Adrenal gland (tissue), 9 donors: ENCODE measurements at regions not wholly inside any gene's neighbourhood (a gene's known extent, or its start where the extent isn't known, plus 50 kb on each side); places are given as distances from the start of the nearest gene placed in this dataset.

Source experiments
- DNase-seq, 7 donors: peaks; one replicate each; pipeline ENCODE4 v3.0.0-alpha.2; 2019 to 2020
- H3K27ac ChIP-seq, 5 donors: fragments of 200-600 bp; sonication (generic) in 4 of 5; 1 replicate in 3 of 5; 2 replicates in 2 of 5; pipeline versions ENCODE4 v1.5.1 to v1.8.0; 2016 to 2020; ENCODE audit warnings: mild to moderate bottlenecking in 1 of 5
- H3K27me3 ChIP-seq: fragments of 200-600 bp; 2 replicates; pipeline ENCODE4 v1.8.0; 2021
- H3K36me3 ChIP-seq, 2 donors: fragments of 200-600 bp; replicated peaks in 1 of 2; 1 replicate in 1 of 2; 2 replicates in 1 of 2; pipeline versions ENCODE4 v1.5.1 to v1.8.0; 2018 to 2022
- H3K4me1 ChIP-seq, 2 donors: fragments of 200-600 bp; replicated peaks in 1 of 2; 1 replicate in 1 of 2; 2 replicates in 1 of 2; pipeline versions ENCODE4 v1.5.1 to v1.8.0; 2018 to 2021
- H3K4me3 ChIP-seq, 4 donors: fragments of 200-600 bp; sonication (generic) in 3 of 4; one replicate each; pipeline ENCODE4 v1.5.1; 2016 to 2018
- H3K9me3 ChIP-seq, 3 donors: fragments of 200-600 bp; sonication (generic) in 1 of 3; replicated peaks in 1 of 3; 1 replicate in 2 of 3; 2 replicates in 1 of 3; pipeline versions ENCODE4 v1.5.1 to v1.8.0; 2016 to 2021
- CTCF ChIP-seq, 6 experiments: fragments of 450-650 bp in 4 of 6; fragments of 200-600 bp in 2 of 6; sonication (generic) in 1 of 6; IDR thresholded peaks; 1 replicate in 5 of 6; 2 replicates in 1 of 6; pipeline versions ENCODE4 v1.5.1 to v1.8.0; 2016 to 2021; ENCODE audit warnings: antibody characterized with exemption in 6 of 6, mild to moderate bottlenecking in 2 of 6, moderate library complexity in 1 of 6
- POLR2A ChIP-seq, 2 donors: fragments of 450-650 bp; IDR thresholded peaks; one replicate each; pipeline ENCODE4 v1.6.1; 2017; ENCODE audit warnings: antibody characterized with exemption in 2 of 2, mild to moderate bottlenecking in 2 of 2, moderate library complexity in 1 of 2
- WGBS, 4 donors: extraction: QIAGEN DNeasy Blood & Tissue Kit in 2 of 4; methylation state at CpG; one replicate each; pipeline versions ENCODE4 v1.1.5 to v1.1.7; 2013 to 2017; 5-methylcytosine and 5-hydroxymethylcytosine counted together
- intact Hi-C, 2 donors: fragments of 100-400 bp; cut with DNase I; formaldehyde crosslinking; loops; one replicate each; pipeline versions ENCODE4 v1.14.1 to v1.15.0; 2022 to 2023
- donor health status: healthy with polysubstance abuse.
- donor health status: Bipolar disorder and iron deficiency.
- donor health status: DM: yes; HTN: yes; CAD: no.
- donor health status: DM: no; HTN: no; CAD: no.
- donor health status: DM: no; HTN: no; CAD: no.

GRCh38 chr4:176436293-176436973, 116.7 kb downstream of the SPCS3 start:
- DNase-seq, result no peak
- H3K4me1 ChIP-seq, result no peaks in the 10 kb centered on the region
- intact Hi-C loops, result no loop called here
- TF ChIP-seq CTCF (IDR thresholded peaks at IDR 0.05) (no peak), POLR2A (IDR thresholded peaks at IDR 0.05) (no peak)
- no peaks in the 10 kb centered on the region for H3K9me3 ChIP-seq
- no peaks in the 10 kb centered on the region for H3K36me3 ChIP-seq
- H3K4me3 ChIP-seq, result no peak overlapping the region
- WGBS, 4 donors, result 58 to 73% (median 67%) methylated on average over 5 of the region's 5 CpGs
- H3K27me3 ChIP-seq, result no peaks in the 10 kb centered on the region
- no peak overlapping the region for H3K27ac ChIP-seq

- H3K27ac ChIP-seq, result no peak overlapping the region
- no peak overlapping the region for H3K4me3 ChIP-seq
- no peak for DNase-seq
- 80 to 94% (median 88%) methylated on average over 1 of the region's 1 CpG for WGBS, 4 donors
- H3K27me3 ChIP-seq, result no peaks in the 10 kb centered on the region
- no peaks in the 10 kb centered on the region for H3K36me3 ChIP-seq
- TF ChIP-seq POLR2A (IDR thresholded peaks at IDR 0.05) (no peak), CTCF (IDR thresholded peaks at IDR 0.05) (no peak)
- no peaks in the 10 kb centered on the region for H3K9me3 ChIP-seq
- intact Hi-C loops, result no loop called here
- no peaks in the 10 kb centered on the region for H3K4me1 ChIP-seq
Measured at GRCh38 chr4:176437756-176438155, 118.0 kb downstream of the SPCS3 start.

GRCh38 chr4:176438401-176438800, 118.6 kb downstream of the SPCS3 start:
- TF ChIP-seq POLR2A (IDR thresholded peaks at IDR 0.05), result no peak
- no peak for TF ChIP-seq CTCF (IDR thresholded peaks at IDR 0.05)
- Histone ChIP-seq H3K36me3 (no peaks in the 10 kb centered on the region), H3K27ac (no peak overlapping the region), H3K9me3 (no peaks in the 10 kb centered on the region), H3K27me3 (no peaks in the 10 kb centered on the region), H3K4me1 (no peaks in the 10 kb centered on the region), H3K4me3 (no peak overlapping the region)
- WGBS, 4 donors, result 78 to 88% (median 82%) methylated on average over 2 of the region's 2 CpGs
- DNase-seq, result no peak
- intact Hi-C loops, result no loop called here

- Histone ChIP-seq H3K27ac (no peak overlapping the region), H3K4me3 (no peak overlapping the region), H3K36me3 (no peaks in the 10 kb centered on the region), H3K4me1 (no peaks in the 10 kb centered on the region), H3K27me3 (no peaks in the 10 kb centered on the region), H3K9me3 (no peaks in the 10 kb centered on the region)
- intact Hi-C loops, result no loop called here
- TF ChIP-seq POLR2A (IDR thresholded peaks at IDR 0.05) (no peak), CTCF (IDR thresholded peaks at IDR 0.05) (no peak)
- no peak for DNase-seq
- WGBS, 4 donors, result 44 to 62% (median 57%) methylated on average over 2 of the region's 2 CpGs
Measured at GRCh38 chr4:176439611-176440010, 119.8 kb downstream of the SPCS3 start.
